GM21423 (cell line): ENCODE measurements at regions not wholly inside any gene's neighbourhood (a gene's known extent, or its start where the extent isn't known, plus 50 kb on each side); places are given as distances from the start of the nearest gene placed in this dataset.

Experiments used
- ATAC-seq: cut with Tn5 transposase; IDR thresholded peaks from one replicate; pipeline ENCODE4 v1.9.1; 2021; ENCODE audit warnings: mild to moderate bottlenecking, moderate library complexity; ENCODE audit not compliant: unreplicated experiment

DNA sequence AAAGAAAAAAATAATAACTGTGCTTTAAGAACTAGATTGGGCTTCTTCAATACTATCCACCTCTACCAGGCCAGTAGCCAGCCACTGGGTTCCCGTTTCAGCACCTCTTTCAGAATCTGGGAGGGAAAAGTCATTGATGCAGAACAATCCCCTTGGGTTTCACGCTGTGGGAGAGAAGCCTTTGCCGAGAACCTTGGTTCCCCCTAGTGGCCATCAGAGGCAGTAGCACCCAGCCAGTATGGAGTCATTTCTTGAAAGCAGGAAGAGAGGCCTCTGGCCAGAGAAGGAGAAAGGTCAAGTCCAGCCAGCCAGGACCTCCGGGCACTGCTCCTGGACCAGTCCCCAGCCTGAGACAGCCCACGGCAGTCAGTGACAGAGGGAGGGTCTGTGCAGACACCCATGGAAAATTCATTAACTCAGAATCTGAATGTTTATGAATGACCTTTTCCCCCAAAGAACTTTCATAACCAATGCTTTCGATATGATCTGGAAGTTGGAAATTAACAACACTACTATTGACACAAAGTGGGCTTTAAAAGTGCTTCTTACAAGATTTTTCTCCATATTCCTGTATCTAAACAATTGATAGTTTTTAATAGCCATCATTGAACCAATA is 51.2 kb upstream of the CDH5 start:
- peak; percentile 92 for ATAC-seq

DNA sequence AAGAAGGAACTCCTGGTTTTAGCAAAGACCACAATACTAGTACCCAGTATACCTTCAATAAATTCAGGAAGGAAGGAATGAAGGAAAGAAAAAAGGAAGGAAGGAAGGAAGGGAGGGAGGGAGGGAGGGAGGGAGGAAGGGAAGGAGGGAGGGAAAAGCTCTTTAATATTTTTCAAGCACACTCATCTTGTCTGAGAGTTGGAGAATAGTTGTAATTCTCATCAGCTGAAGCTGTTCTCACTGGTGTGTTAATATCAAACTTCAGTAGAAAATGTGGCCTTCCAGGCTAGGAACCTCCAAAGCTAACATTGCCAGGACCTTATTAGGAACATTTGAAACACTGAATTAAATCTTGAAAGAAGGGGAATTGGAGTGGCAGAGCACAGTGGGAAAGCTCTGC is 55.2 kb upstream of the CDH5 start:
- no peak for ATAC-seq

DNA sequence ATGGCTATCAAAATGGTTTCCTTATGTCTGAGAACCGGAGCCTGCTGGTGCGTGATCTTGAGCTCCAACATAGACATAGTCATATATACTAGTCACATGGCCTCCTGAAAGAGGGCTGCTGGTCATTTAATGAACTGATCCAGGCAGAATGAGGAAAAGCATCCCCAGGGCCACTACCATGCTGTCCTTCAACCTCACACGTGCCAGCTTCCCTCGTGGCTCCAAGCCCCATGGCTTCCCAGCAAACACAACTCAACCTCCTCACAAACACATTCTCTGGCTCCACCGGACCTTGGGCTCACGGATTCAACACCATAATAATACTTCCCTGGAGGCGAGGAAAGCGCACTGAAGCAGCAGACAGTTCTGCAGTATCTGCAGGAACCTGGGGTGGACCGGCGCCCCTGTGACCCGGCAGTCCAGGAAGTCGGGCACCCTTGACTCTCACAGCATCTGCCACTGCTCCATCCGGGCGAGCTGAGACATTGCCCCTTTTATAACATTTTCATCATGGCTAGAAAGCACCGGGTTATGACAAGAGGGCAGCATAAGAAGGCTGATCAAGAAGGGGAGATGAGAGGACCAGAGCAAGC is 57.2 kb upstream of the CDH5 start:
- no peak for ATAC-seq

DNA sequence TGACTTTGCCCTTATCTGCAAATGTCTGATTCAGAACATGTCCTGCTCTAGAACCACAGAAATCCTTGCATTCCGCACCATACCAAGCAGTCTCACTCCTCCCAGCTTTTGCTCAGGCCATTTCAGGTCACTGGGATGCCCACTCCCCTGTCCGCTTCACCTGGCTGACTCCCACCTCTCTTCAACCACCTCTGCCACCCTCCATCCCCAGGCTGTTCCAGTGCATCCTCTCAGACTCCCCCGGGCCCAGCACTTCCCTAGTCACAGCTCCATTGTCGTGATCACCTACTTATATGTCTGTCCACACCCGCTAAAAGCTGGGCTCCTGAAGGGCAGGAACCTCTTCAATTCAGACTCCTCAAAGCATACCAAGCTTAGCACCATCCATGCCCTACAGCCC is 58.4 kb upstream of the CDH5 start:
- ATAC-seq = no peak

DNA sequence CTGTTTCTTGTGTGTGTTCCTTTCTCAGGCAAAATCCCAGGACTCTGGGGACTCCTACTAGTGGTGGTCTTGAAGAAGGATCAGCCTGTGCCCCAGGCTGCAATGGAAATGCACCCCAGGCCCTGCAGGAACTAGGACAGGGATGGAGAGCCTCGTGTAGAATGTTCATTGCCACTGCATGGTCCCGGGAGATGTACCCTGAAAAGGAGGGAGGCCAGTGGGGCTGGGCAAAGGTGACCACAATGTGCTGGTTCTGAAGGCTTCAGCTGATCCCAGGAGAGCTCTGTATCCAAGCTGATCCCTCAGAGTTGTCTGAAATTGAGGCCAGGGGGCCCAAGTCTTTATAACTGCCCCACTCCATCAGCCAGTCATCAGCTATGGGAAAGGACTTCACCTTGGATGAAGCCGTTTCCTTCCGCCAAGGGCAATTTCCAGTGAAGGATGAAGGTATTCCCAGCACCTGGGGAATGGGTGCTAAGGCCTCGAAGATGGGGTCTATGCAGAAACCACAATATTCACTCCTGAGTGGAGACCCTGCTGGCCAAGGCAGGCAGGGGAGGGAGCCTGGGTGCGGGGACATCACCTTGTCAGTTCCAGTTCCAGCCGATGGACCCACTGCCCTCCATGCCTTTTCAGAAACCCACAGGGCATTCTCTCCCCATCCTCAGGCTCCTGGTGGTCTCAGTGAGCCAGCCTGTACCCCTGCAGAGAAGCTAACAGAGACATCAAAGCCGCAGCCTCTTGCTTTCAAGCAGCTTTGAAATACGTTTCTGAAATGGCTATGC is 59.9 kb upstream of the CDH5 start:
- ATAC-seq = no peak

DNA sequence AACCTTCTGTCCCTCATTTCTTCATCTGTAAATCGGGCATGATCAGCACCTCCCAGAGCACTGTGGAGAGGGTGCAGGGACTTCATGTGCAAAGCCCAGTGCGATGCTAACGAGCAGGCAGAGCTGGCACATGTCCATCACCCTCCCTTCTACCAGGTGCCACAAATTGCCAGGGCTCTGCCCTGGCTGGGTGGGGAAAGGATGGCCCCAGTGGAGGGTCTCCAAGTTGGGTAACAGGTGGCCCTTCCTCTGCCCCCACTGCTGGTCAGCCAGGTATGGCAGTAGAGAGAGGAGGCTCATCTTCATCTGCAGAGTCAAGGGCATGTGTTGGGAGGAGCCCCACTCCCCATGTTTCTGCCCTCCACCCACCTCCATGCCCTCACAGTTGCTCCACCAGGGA is 61.5 kb upstream of the CDH5 start:
- no peak for ATAC-seq

DNA sequence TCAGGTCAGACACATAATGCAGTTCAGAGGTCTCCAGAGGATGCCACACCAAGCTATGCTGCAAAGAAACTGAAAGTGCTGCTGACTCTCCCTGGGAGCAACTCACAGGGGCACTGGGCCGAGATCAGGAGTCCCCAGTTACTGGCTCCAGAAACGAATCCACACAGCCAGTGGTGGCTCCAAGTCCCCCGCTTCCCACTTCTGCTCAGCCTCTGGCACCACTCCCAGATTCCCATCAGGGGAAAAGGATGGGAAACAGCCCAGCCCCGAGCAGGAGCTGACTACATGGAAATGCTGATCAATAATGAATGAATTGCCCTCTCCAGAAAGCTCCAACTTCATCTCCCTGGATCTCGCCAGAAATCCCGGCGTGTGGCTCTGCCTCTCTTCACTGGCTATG is 62.3 kb upstream of the CDH5 start:
- ATAC-seq = no peak

DNA sequence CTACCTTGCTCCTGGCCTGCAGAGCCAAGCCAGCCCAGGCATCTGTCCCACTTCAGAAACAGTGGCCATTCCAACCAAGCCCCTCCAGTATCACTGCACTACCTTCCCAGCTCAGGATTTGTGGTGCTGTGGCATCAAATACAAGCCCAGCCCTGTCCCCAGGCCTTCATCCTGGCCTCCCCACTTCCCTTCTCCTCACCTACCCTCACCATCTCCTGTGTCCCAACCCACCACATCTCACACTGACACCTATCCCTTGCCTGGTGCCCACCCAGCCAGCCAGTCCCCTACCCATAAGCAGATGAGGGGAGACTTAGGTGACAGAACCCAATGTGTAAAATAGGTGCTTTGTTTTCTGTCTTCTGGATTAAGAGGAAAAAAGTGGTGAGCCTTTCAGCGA is 66.0 kb upstream of the CDH5 start:
- ATAC-seq = no peak

DNA sequence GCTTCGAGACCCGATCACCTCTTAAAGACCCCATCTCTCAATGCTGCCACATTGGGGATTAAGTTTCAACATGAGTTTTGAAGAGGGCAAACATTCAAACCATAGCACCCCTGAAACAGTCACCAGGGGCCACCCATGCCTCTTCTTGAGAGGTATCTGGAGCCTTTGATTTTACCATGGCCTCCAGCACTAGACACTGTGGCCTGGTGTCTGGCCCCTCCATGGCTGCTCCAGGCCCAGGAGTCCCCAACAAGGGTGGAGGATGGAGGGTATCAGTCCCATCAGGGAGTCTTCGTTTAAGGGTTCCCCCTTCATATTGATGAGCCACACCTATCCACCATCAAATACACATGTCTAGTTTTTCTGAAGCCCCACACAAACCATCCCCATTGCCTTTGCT is 66.5 kb upstream of the CDH5 start:
- ATAC-seq = no peak

DNA sequence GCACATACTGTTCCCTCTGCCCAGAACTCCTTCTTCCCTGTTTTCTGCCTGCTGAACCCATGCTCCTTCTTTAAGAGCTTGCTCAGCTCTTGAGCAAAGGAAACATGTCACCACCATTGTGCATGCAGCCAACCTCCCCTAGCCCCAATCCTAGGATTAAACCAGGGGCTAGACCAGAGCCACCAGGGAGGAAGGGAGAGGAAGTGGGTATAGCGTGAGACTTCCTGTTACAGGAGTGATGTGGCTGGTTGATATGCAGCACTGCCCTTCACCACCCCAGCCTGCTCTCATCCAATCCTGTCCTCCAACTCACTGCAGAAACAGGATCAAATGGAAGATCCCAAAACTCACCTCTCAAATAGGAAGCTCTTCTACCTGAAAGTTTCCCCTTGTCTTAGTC is 67.1 kb upstream of the CDH5 start:
- no peak for ATAC-seq

DNA sequence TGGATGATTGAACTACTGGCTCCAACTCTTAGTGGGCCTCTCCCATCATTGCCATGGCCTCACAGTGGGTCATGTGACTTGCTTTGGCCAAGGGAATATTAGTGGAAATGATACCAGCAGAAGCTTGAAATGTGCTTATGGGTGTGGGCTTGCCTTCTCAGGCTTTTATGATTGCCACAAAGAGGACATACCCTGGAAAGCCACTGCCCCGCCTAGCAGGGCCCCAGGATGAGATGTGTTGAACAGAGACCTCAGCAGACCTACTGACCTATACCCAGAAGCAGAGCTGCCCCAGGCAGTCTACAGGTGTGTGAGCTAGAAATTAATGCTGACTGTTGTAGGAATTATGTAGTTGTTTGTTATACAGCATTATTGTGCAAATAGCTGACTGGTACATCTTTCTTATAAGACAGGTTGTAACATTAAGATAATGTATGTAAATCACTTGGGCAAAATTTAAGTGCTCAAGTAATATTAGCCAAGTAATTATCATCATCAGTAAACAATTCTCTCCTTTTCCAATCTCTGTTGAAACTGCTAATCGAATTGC is 67.8 kb upstream of the CDH5 start:
- no peak for ATAC-seq

DNA sequence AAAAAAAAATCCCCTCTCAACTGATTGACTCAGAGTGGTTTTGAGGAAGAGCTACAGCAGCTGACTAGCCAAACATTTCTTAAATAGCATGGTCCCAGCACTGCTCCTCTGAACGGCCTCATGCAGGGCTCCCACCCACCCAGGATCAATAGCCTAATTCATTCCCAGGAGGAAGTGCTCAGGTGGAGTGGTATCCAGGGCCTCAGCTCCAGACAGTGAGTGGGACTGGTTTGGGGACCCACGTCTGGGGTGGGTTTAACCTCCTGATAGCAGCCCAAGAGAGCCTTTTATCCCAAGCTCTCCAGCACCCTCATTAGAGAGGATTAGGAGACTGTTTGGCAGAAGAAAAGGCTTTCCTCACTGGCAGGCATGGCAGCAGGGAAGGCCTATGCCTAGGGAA is 68.5 kb upstream of the CDH5 start:
- no peak for ATAC-seq

DNA sequence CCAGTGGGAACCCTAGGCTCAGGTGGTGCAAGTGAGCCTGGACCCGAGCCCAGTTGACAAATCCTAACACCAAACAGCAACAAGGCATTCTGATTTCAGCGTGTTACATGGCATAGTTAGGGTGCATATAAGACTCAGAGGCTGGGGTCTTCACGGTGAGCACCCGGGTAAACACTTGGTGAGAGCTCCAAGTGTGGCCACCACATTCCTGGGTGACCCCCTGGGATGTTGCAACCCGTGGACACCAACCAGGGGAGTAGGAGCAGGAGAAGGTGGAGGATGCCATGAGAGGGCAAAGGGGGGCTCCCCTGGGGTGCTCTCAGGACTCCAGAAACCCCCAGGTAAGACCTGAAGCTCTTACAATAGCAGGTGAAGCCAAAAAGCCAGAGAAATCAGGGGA is 69.9 kb upstream of the CDH5 start:
- ATAC-seq = no peak

DNA sequence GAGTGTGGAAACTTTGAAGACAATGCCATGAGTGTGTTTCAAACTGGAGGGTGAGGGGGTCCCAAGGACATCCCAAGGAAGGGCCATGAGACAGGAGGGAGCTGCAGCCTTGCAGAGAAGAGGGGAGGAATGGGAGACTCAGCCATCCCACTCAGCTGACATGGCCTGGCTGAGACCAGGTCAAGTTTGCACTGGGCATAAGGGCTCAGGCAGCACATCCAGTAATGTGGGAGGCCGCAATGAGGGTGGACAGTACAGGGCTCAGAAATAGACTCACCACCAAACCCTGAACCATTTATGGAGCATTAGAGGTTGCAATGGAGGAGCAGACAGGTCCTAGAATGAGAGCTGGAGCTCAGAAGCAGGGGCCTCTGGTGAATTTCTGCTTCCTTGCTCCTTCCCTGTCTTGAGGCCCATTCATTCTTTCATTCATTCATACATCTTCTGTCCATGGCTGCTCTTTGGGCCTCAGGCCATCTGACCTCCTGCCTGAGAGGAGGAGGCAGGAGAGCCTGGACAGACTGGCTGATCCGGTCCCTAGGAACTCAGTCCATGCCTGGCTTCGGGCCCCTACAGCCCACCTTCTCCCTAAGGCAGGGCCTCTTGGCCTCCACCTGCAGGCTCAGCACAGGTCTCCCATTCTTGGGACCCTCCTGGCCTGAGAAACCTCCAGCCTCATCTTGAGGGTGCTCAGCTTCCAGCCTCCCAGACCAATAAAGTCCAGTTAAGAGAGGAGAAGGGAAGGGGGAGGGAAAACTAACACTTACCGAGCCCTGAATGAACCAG is 70.5 kb upstream of the CDH5 start:
- ATAC-seq = no peak

DNA sequence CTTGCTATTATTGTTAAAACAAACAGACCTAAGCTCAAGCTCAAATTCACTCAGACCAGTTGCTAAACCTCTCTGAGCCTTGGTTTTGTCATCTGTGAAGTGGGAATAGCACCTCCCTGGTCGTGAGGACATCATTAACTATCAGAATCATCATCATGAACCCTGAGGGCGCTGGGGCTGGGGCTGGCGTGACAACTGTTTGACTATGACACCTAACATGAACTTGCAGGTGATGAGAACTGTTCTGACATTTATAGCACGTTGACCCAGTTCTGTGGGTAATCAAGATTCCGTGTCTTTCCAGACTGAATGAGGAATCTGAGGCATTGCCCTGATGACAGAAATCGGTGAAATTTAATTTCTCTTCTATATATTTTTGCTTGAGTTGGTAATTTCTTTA is 71.3 kb upstream of the CDH5 start:
- no peak for ATAC-seq

DNA sequence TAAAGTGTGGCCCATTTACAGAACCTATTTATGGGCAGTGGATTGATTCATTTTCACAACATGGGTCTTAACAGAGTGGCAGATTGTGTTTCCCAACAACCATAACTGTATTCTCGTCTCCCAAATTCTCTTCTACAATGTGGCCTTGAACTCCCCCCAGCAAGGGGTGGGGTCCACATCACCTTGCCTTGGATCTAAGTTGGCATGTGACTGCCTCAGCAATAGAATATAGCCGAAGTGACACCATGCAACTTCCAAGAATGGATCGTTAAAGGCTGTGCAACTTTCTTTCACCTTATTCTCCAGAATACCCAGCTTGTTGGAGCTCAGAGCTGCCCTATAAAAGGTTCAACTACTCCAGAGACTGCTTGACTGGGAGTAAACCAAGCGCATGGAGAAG is 72.0 kb upstream of the CDH5 start:
- ATAC-seq = no peak

DNA sequence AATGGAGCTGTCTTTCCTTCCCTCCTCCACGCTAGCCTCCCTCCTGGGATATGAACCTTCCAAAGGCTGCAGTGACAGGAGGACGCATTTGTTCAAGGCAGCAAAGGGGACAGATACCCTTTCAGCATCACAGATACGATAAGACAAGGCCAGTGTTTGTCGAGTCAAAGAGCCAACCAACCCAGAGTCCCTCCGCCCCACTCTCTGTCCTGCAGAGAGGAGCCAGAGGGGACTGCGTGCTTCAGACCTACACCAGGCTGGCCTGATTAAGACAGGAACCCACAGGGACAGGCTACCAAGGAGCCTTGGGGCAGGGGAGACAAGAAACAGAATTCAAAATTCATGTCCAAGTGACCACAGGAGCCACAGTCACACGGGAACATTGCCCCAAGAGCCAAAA is 72.6 kb upstream of the CDH5 start:
- no peak for ATAC-seq

DNA sequence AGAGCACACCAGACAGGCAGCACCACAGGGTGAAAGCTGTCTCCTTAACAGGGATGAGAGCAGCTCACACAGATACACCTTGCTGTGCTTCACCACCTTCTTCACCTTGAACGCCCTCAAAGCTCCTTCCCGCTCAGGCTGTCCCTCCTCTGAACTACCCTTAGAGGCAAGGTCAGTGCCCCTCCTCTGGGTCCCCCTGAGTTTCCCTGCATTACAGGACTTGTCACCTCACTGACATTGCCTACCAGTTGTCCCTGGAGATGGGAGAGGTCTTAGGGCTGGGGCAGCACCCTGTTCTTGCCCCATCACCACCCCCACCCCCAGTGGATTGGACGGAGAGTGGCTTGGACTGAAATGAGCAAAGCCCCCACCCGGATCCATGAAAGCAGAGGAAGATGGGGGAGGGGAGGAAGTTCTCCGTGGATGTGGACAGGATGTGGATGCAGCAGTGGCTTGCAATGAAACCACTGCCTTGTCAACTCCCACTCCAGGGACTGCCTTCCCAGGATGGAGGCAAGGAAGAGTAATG is 73.2 kb upstream of the CDH5 start:
- no peak for ATAC-seq

DNA sequence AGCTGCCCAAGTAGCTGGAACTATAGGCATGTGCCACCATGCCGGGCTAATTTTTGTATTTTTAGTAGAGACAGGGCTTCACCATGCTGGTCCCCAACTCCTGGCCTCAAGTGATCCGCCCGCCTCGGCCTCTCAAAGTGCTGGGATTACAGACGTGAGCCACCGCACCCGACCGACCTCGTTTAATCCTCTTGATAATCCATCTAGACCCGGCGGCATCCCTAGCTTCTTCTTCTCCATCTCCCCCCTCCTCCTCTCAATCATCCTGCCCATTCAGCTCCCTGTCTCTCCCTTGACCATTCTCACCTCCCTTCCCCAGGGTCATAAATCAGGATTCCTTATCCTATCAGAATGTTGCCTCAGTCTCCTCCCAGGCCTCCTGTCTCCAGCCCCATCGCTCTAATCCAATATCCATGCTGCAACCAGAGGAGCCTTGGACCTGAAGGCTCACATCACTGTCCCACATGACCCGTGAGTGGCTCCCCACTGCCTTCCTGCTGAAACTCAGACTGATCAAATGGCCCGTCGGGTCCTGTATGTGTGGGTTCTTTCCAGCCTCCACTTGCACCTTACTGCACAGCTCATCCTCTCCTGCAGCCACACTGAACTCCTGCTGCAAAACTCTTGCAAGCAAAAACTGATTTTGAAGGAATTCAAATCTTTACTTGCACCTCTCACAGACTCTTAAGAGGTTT is 74.1 kb upstream of the CDH5 start:
- ATAC-seq = no peak

DNA sequence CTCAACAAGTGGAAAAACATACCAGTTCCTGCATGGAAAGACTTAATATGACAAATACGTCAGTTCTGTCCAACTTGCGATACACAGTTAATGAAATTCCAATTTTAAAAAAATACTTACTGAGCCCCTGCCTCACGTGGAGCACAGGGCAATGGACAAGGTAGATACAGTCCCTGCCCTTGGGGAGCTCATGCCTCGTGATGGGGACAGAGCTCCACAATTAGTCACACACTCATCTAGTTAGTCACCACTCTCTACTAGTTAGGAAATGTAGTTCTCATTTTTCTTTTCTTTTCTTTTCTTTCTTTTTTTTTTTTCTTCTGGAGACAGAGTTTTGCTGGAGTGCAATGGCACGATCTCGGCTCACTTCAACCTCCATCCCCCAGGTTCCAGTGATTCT is 74.7 kb upstream of the CDH5 start:
- ATAC-seq = no peak

DNA sequence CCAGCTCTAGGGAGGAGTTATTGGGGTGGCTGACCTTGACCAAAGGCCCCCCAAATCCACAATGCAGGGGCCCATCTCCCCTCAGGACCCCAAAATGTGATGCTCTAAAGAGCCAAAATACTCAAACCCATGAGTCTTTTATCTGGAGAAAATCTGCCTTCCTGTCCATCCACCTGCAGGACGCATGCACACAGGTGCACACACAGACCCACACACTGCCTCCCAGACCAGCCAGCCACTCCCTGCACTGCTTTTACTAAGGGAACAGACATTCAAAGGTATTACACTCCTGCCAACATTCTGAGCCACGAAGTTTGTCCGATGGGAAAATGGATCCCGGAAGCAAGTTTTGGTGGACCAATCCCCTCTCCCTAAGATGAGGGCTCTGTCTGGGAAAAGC is 76.1 kb upstream of the CDH5 start:
- ATAC-seq = no peak
